Peyer's patch (tissue), 4 donors: ENCODE measurements at regions not wholly inside any gene's neighbourhood (a gene's known extent, or its start where the extent isn't known, plus 50 kb on each side); places are given as distances from the start of the nearest gene placed in this dataset.

Experiments
- DNase-seq, 3 donors: peaks; one replicate each; pipeline ENCODE4 v3.0.0-alpha.2; 2017 to 2019
- H3K27ac ChIP-seq, 4 donors: fragments of 200-600 bp; sonication (generic); one replicate each; pipeline ENCODE4 v1.5.1; 2016 to 2019
- H3K27me3 ChIP-seq, 2 donors: fragments of 200-600 bp; sonication (generic); one replicate each; pipeline ENCODE4 v1.5.1; 2019
- H3K36me3 ChIP-seq, 3 donors: fragments of 200-600 bp; sonication (generic); one replicate each; pipeline ENCODE4 v1.5.1; 2016 to 2019
- H3K4me1 ChIP-seq, 4 donors: fragments of 200-600 bp; sonication (generic); one replicate each; pipeline ENCODE4 v1.5.1; 2016 to 2019
- H3K4me3 ChIP-seq, 4 donors: fragments of 200-600 bp; sonication (generic); 1 replicate in 3 of 4; 2 replicates in 1 of 4; pipeline ENCODE4 v1.5.1; 2016 to 2019; ENCODE audit warnings: mild to moderate bottlenecking in 1 of 4
- H3K9me3 ChIP-seq, 4 donors: fragments of 200-600 bp; sonication (generic); one replicate each; pipeline ENCODE4 v1.5.1; 2016 to 2019; ENCODE audit warnings: mild to moderate bottlenecking in 1 of 4
- CTCF ChIP-seq, 6 experiments: fragments of 450-650 bp in 4 of 6; fragments of 200-600 bp in 2 of 6; sonication (generic) in 1 of 6; IDR thresholded peaks; one replicate each; pipeline ENCODE4 v1.5.1; 2017 to 2019; ENCODE audit warnings: antibody characterized with exemption in 6 of 6, mild to moderate bottlenecking in 3 of 6, moderate library complexity in 1 of 6
- POLR2A ChIP-seq, 2 donors: fragments of 450-650 bp; IDR thresholded peaks; one replicate each; pipeline ENCODE4 v1.5.1; 2017; ENCODE audit warnings: antibody characterized with exemption in 2 of 2, mild to moderate bottlenecking in 2 of 2, moderate library complexity in 2 of 2

GRCh38 chr3:14252321-14253021, 73.9 kb downstream of the LSM3 start:
- H3K36me3 ChIP-seq = no peaks in the 10 kb centered on the region
- TF ChIP-seq CTCF (IDR thresholded peaks at IDR 0.05) (no peak), POLR2A (IDR thresholded peaks at IDR 0.05) (no peak)
- H3K27ac ChIP-seq = peak overlapping the region in 1 of 4 donors; percentile 35
- no peak overlapping the region for H3K4me3 ChIP-seq
- H3K4me1 ChIP-seq = no peaks in the 10 kb centered on the region
- H3K9me3 ChIP-seq = no peaks in the 10 kb centered on the region
- no peaks in the 10 kb centered on the region for H3K27me3 ChIP-seq
- DNase-seq = no peak

GRCh38 chr3:14253022-14253706, 74.5 kb downstream of the LSM3 start:
- peak in 1 of 3 donors; percentile 67 for DNase-seq

GRCh38 chr3:14253707-14254382, 75.2 kb downstream of the LSM3 start:
- Histone ChIP-seq H3K4me1 (no peaks in the 10 kb centered on the region), H3K9me3 (no peaks in the 10 kb centered on the region), H3K36me3 (no peaks in the 10 kb centered on the region), H3K27me3 (no peaks in the 10 kb centered on the region), H3K27ac (peak overlapping the region in 1 of 4 donors; percentile 35), H3K4me3 (no peak overlapping the region)
- TF ChIP-seq CTCF (IDR thresholded peaks at IDR 0.05) = no peak
- TF ChIP-seq POLR2A (IDR thresholded peaks at IDR 0.05) = no peak
- DNase-seq = no peak

More at GRCh38 chr3:14253022-14253706, 74.5 kb downstream of the LSM3 start:
- H3K4me1 ChIP-seq = no peaks in the 10 kb centered on the region
- H3K9me3 ChIP-seq = no peaks in the 10 kb centered on the region
- no peaks in the 10 kb centered on the region for H3K27me3 ChIP-seq
- no peaks in the 10 kb centered on the region for H3K36me3 ChIP-seq
- TF ChIP-seq CTCF (IDR thresholded peaks at IDR 0.05) (no peak), POLR2A (IDR thresholded peaks at IDR 0.05) (no peak)
- peak overlapping the region in 1 of 4 donors; percentile 35 for H3K27ac ChIP-seq
- H3K4me3 ChIP-seq = no peak overlapping the region

GRCh38 chr3:14254812-14255702, 76.4 kb downstream of the LSM3 start:
- Histone ChIP-seq H3K36me3 (no peaks in the 10 kb centered on the region), H3K4me3 (no peak overlapping the region), H3K9me3 (no peaks in the 10 kb centered on the region), H3K27ac (no peak overlapping the region), H3K27me3 (no peaks in the 10 kb centered on the region), H3K4me1 (no peaks in the 10 kb centered on the region)
- TF ChIP-seq CTCF (IDR thresholded peaks at IDR 0.05) = no peak
- no peak for TF ChIP-seq POLR2A (IDR thresholded peaks at IDR 0.05)
- no peak for DNase-seq

GRCh38 chr3:14256046-14256445, 77.4 kb downstream of the LSM3 start:
- TF ChIP-seq POLR2A (IDR thresholded peaks at IDR 0.05) (no peak), CTCF (IDR thresholded peaks at IDR 0.05) (no peak)
- Histone ChIP-seq H3K36me3 (no peaks in the 10 kb centered on the region), H3K4me1 (no peaks in the 10 kb centered on the region), H3K9me3 (no peaks in the 10 kb centered on the region), H3K4me3 (no peak overlapping the region), H3K27ac (no peak overlapping the region), H3K27me3 (no peaks in the 10 kb centered on the region)
- no peak for DNase-seq
